Skeletal muscle tissue (tissue), 3 donors: ENCODE measurements at regions not wholly inside any gene's neighbourhood (a gene's known extent, or its start where the extent isn't known, plus 50 kb on each side); places are given as distances from the start of the nearest gene placed in this dataset.

Experiments
- H3K27ac ChIP-seq: one replicate; pipeline ENCODE4 v1.7.0; 2013; ENCODE audit warnings: mild to moderate bottlenecking, low read depth, low read length, inconsistent platforms
- H3K27me3 ChIP-seq, 3 donors: one replicate each; pipeline ENCODE4 v1.7.0; 2013; ENCODE audit warnings: low read length in 3 of 3; ENCODE audit not compliant: control insufficient read depth in 3 of 3, insufficient read depth in 3 of 3
- H3K36me3 ChIP-seq, 3 donors: one replicate each; pipeline ENCODE4 v1.7.0; 2013; ENCODE audit warnings: low read length in 3 of 3; ENCODE audit not compliant: control insufficient read depth in 3 of 3, insufficient read depth in 3 of 3
- H3K4me1 ChIP-seq, 3 donors: one replicate each; pipeline ENCODE4 v1.7.0; 2013; ENCODE audit warnings: low read length in 3 of 3, mild to moderate bottlenecking in 3 of 3; ENCODE audit not compliant: control insufficient read depth in 3 of 3, insufficient read depth in 3 of 3
- H3K4me3 ChIP-seq, 3 donors: one replicate each; pipeline ENCODE4 v1.7.0; 2013; ENCODE audit warnings: low read length in 3 of 3
- H3K9ac ChIP-seq, 3 donors: one replicate each; pipeline ENCODE4 v1.7.0; 2013; ENCODE audit warnings: low read length in 3 of 3, mild to moderate bottlenecking in 3 of 3, moderate library complexity in 2 of 3, low read depth in 1 of 3
- H3K9me3 ChIP-seq, 3 donors: one replicate each; pipeline ENCODE4 v1.7.0; 2013; ENCODE audit warnings: low read length in 3 of 3; ENCODE audit not compliant: control insufficient read depth in 3 of 3
- donor health status: Osteomylitis.

DNA sequence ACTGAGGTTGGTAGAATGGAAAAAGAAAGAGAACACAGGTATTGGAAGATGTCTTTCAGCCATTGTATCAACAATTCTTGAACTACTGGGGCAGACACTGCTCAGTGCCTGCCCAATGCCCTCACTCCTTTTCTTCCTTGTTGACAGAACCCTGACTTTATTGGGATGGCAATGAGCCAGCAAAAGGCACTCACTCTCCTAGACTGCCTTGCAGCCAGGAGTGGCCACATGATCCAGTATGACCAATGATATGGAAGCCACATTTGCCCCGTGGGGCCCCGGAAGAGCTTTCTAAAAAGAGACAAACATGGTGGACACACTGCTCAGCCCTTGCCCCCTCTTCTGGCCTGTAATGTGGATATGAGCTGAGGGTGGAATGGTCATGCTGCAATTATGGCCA, 88.6 kb upstream of the ZNF716 start:
- Histone ChIP-seq H3K36me3 (no peaks in the 10 kb centered on the region), H3K9me3 (no peaks in the 10 kb centered on the region), H3K27me3 (no peaks in the 10 kb centered on the region), H3K9ac (no peak overlapping the region), H3K4me3 (no peak overlapping the region), H3K4me1 (no peaks in the 10 kb centered on the region), H3K27ac (no peak overlapping the region)

GRCh38 chr7:57362868-57363267, 87.1 kb upstream of the ZNF716 start:
- no peaks in the 10 kb centered on the region for H3K27me3 ChIP-seq
- no peaks in the 10 kb centered on the region for H3K36me3 ChIP-seq
- no peaks in the 10 kb centered on the region for H3K4me1 ChIP-seq
- H3K4me3 ChIP-seq, result no peak overlapping the region
- no peak overlapping the region for H3K27ac ChIP-seq
- H3K9me3 ChIP-seq, result no peaks in the 10 kb centered on the region
- no peak overlapping the region for H3K9ac ChIP-seq

DNA sequence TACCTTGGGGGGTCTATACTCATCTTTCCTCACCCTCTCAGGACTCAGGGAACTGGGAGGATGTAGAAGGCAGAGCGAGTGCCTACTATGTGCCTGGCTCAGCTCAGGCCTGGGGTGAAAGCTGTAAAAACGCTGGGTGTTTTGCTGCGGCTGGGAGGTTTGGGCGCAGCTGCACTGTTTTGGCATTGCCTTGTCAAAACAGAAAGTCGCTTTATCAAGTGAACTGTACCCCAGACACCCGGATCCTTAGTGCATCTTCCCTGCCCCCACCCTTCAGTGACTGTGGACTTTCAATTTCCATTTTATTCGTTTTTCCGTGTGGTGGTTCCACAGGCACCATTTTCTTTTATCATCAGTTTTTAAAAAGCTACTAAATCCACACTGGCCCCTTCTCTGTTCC, 86.7 kb upstream of the ZNF716 start:
- H3K9me3 ChIP-seq, result no peaks in the 10 kb centered on the region
- H3K27ac ChIP-seq, result no peak overlapping the region
- no peak overlapping the region for H3K9ac ChIP-seq
- no peaks in the 10 kb centered on the region for H3K4me1 ChIP-seq
- H3K36me3 ChIP-seq, result no peaks in the 10 kb centered on the region
- no peak overlapping the region for H3K4me3 ChIP-seq
- H3K27me3 ChIP-seq, result no peaks in the 10 kb centered on the region

- Histone ChIP-seq H3K4me1 (no peaks in the 10 kb centered on the region), H3K9ac (no peak overlapping the region), H3K36me3 (no peaks in the 10 kb centered on the region), H3K27ac (no peak overlapping the region), H3K27me3 (no peaks in the 10 kb centered on the region), H3K4me3 (no peak overlapping the region), H3K9me3 (peaks cover 0 to 4% (median 2%) of the 10 kb centered on the region in 3 donors)
These were observed 84.9 kb upstream of the ZNF716 start for GRCh38 chr7:57364933-57365710.

- no peak overlapping the region for H3K4me3 ChIP-seq
- H3K9me3 ChIP-seq, result peaks cover 0 to 4% (median 2%) of the 10 kb centered on the region in 3 donors
- no peaks in the 10 kb centered on the region for H3K27me3 ChIP-seq
- no peaks in the 10 kb centered on the region for H3K4me1 ChIP-seq
- no peak overlapping the region for H3K27ac ChIP-seq
- H3K9ac ChIP-seq, result no peak overlapping the region
- H3K36me3 ChIP-seq, result no peaks in the 10 kb centered on the region
These were observed 82.8 kb upstream of the ZNF716 start for GRCh38 chr7:57367171-57367570.

DNA sequence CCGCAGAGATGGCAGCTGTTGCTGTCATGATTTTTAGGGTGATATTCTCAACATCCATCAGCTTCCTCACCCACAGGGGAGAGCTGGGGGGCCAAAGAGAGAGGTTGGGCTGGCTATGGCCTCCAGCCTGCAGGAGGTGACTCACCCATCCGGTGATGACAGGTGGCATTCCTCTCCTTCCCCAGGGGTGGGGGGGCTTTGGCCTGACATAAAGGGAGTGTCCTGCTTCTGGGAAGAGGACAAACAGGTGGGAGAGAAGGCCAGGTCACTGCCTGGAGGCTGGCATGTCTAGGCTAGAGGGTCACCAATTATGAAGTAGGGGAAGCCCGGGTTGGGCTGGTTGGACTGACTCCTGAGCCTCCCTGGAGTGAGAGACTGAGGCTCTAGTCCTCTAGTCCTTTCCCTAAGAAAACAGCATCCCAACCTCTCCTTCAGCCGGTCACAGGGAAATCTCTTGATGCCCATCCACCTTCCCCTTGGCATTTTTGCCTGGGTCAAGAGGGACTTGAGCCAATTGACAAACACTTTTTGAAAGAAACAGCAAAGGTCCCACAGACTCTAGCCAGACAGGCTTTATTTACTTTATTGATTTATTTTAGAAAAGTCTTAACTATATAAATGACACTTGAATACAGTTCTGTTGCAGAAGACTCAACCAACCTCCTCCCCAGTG, 79.8 kb upstream of the ZNF716 start:
- Histone ChIP-seq H3K27me3 (no peaks in the 10 kb centered on the region), H3K4me3 (no peak overlapping the region), H3K4me1 (no peaks in the 10 kb centered on the region), H3K9me3 (peaks cover 0 to 6% (median 2%) of the 10 kb centered on the region in 3 donors), H3K9ac (no peak overlapping the region), H3K27ac (no peak overlapping the region), H3K36me3 (no peaks in the 10 kb centered on the region)

DNA sequence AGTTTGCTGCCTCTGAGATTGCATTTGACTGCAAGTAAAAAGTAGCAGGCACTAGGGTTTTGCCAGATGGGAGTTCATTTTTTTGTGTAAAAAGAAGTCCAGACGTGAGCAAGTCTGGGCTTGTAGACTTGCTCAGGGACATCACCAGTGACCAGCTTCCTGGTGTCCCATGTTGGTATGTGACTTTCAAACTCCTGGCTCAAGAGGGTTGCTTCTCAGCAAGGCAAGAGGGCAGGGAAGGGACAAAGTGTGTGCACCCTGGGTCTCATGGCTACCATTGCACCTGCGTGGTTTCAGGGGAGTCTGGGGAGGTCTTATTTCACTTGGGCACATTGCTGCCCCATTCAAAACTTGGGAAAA, 79.3 kb upstream of the ZNF716 start:
- Histone ChIP-seq H3K4me3 (no peak overlapping the region), H3K4me1 (no peaks in the 10 kb centered on the region), H3K27ac (no peak overlapping the region), H3K27me3 (no peaks in the 10 kb centered on the region), H3K9me3 (peaks cover 0 to 6% (median 2%) of the 10 kb centered on the region in 3 donors), H3K36me3 (no peaks in the 10 kb centered on the region), H3K9ac (no peak overlapping the region)

DNA sequence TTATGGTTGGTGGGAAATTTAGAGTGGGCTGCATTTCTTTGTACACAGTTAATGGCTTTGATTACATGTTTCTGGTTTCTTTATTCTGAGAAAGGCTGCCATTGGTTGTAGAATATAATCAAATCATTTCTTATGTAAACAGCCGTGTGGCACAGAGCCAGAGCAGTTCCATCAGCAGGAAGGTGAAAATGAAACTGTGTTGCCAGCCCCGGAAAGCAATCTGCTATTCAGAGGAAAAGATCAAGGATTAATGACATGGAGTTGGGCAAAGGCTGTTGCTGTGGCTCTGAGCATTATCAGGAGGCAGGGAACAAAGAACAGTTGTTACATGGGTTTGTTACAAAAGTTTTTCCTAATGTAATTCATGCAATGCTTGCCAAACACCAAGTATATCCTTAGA, 74.2 kb upstream of the ZNF716 start:
- peaks cover 0 to 3% (median 0%) of the 10 kb centered on the region in 3 donors for H3K9me3 ChIP-seq
- no peak overlapping the region for H3K9ac ChIP-seq
- no peak overlapping the region for H3K27ac ChIP-seq
- no peak overlapping the region for H3K4me3 ChIP-seq
- H3K36me3 ChIP-seq, result no peaks in the 10 kb centered on the region
- no peaks in the 10 kb centered on the region for H3K4me1 ChIP-seq
- H3K27me3 ChIP-seq, result peaks cover 0 to 2% (median 0%) of the 10 kb centered on the region in 3 donors

DNA sequence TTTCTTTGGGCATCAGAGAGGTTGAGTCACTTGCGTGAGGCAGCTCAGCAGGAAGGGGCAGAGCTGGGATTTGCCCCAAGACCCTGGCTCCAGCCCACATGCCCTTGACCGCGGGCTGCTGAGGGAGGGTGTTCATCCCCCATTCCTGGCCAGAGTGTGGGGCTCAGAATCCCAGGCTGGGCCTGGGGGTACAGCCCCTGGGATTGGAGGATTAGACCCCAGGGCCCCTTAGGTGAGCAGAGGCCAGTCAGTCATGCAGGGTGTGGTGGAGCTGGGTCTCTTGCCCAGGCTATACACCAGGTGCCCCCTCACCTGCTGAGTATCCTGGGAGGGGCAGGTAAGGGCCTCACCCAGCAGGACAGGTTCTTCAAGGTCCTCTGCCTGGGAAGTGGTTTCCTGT, 68.4 kb upstream of the ZNF716 start:
- H3K36me3 ChIP-seq, result no peaks in the 10 kb centered on the region
- no peaks in the 10 kb centered on the region for H3K4me1 ChIP-seq
- H3K4me3 ChIP-seq, result no peak overlapping the region
- H3K9ac ChIP-seq, result no peak overlapping the region
- peaks cover 0 to 2% (median 0%) of the 10 kb centered on the region in 3 donors for H3K27me3 ChIP-seq
- no peak overlapping the region for H3K27ac ChIP-seq
- no peaks in the 10 kb centered on the region for H3K9me3 ChIP-seq

GRCh38 chr7:57384380-57384779, 65.6 kb upstream of the ZNF716 start:
- H3K36me3 ChIP-seq, result no peaks in the 10 kb centered on the region
- H3K9ac ChIP-seq, result no peak overlapping the region
- H3K27me3 ChIP-seq, result no peaks in the 10 kb centered on the region
- no peak overlapping the region for H3K27ac ChIP-seq
- H3K4me1 ChIP-seq, result no peaks in the 10 kb centered on the region
- peaks cover 0 to 5% (median 3%) of the 10 kb centered on the region in 3 donors for H3K9me3 ChIP-seq
- no peak overlapping the region for H3K4me3 ChIP-seq
